GM18909 (cell line): ENCODE measurements at regions not wholly inside any gene's neighbourhood (a gene's known extent, or its start where the extent isn't known, plus 50 kb on each side); places are given as distances from the start of the nearest gene placed in this dataset.
"Not testable (repeated sequence)": the region's sequence is repeated elsewhere in the genome, so short reads cannot be mapped to it uniquely, and the experiment has no call there.

Source experiments
- ATAC-seq: cut with Tn5 transposase; IDR thresholded peaks from one replicate; pipeline ENCODE4 v1.9.1; 2021; ENCODE audit warnings: mild to moderate bottlenecking; ENCODE audit not compliant: unreplicated experiment, poor library complexity

DNA sequence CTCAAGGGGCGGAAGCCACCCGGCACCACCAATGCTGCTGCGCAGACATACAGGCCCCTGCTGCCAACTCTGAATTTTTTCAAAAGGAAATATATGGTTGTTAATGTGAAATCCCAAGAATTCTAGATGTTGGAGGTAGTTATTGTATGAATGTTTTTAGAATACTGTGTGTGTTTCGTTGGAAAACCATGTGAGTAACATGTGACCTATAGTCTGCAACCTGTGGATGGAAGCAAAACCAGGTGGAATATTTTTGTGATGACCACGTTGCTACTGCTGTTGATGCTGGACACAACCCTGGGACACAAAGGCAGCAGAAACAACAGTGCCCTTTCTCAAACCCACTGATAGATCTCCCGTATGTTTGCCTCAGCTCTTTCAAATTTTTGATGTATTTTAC lies 376.3 kb upstream of the SALL1 start:
- ATAC-seq = no peak

DNA sequence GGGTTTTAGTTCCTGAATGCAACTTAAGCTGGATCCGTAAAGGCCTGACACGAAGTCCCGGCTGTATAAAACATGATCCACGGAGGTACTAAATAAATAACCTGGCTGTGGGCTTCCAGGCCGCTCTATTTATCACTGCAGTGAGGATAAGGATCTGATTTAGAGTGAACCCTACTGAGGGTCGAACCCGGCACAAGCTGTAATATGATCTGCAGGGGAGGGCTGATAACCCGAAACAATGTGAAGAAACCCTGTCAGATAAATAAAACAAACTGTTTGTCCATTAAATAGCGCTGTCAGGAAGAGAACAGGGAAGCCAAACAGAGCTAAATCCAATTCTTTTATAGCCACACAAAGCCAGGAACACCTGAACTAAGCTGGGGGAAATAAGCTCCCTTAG lies 375.6 kb upstream of the SALL1 start:
- no peak for ATAC-seq

DNA sequence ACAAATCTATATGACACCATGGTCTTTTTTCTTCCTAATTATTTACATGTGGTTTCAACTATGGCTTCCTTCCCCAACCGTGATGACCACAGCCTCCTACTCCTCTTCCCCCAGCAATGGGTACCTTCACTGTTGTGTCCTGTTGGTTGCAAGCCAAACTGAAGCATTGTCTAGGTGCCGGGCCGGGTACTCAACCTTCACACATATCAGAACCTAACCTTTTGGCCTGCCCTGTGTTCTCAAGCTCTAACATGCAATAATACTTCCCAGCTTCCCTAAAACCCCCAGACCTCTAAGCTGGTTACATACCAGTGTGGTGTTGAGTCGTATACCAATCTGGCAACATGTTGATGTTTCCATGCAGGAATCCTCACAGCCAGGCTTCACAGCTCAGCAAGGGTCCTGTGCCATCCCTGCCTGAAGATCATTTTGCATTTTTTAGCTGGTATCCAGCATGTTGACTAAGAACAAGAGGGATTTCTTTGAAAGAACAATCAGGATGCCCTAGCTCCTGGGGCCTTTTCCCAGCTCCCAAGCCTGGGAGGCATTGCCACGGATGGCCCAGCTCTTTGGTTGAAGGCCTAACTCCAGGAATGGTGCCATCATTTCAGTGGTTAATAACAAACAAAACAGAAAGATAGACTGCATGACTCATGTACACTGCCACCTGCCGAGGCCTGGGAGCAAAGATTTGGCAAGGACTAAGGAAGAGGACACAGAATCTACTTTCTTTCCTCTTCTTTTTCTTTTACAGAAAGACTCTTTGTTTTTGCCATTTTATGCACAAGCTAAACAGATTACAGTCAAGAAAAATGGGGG lies 373.7 kb upstream of the SALL1 start:
- ATAC-seq = no peak

DNA sequence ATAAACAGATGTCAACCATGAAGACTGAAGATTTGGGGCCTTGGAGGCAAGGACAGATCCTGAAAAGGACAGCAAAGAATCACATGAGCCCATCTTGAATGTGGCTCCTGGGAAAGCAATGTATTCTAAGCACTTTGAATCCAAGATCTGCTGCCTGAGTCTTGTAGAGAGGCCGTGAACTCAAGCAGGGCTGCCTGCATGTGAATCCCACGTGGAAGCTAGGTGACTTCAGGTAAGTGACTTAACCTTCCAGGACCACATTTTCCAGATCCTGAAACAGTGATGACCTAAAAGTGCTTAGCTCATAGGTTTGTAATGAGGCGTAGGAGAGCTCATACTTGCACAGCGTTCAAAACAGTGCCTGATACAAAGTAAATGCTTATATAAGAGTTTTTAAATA lies 373.0 kb upstream of the SALL1 start:
- no peak for ATAC-seq

DNA sequence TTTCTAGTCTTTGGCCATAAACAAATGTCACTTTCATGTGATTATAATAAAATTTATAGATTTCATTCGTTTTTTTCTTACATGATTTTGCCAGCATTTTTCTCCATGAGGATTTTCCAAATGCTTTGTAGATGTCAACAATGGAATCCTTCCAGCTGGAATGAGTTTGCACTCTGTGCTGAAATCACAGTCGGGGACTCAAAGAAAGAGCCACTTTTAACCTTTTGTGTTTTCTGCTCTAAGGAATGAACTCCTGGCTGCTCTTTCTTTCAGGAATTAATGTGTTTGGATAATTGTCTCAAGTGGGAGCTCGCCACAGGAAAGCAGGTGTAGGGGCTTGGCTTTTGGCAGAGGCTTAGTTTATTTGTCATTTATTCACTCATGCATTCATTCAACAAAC lies 372.3 kb upstream of the SALL1 start:
- no peak for ATAC-seq

DNA sequence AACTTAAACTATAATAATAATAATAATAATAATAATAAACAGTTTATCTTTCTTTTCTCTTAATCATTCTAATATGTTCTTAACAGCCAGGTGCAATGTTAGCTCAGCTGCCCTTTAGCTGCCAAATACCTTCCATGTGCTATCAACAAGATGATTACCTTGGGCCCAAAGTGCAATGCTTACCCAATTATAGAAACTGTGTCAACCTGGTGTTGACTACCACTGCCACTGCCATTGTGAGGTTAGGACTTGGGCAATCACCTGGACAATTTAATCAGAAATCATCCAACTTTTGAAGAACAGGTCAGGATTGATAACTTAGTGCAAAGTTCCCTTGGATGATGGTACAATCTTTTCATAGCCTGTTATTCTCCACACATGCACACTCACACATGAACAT lies 371.8 kb upstream of the SALL1 start:
- ATAC-seq = no peak

DNA sequence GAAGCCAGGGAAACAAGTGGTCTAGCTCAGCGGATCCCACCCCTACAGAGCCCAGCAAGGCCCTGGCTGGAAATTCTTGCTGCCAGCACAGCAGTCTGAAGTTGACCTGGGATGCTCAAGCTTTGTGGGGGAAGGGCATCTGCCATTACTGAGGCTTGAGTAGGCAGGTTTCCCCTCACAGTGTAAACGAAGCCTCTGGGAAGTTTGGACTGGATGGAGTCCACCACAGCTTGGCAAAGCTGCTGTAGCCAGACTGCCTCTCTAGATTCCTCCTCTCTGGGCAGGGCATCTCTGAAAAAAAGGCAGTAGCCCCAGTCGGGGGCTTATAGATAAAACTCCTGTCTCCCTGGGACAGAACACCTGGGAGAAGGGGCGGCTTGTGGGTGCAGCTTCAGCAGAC lies 365.9 kb upstream of the SALL1 start:
- not testable (repeated sequence) for ATAC-seq

DNA sequence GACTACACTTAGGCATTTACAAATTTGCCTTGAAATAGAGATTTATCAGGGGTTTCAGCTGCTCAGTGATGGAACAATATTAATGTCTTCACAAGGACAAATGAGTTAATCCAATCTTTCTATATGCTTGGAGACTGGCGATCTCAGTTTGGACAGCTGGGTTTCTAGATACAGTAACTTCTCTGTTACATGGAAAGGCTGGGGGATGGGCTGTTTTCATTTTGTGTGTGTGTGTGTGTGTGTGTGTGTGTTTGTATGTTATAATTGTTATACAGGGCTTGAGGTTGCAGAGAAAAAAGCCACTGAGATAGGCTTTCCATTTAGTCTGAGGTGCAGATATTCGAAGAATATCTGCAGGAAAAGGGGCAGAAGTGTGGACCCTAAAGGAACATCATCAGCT lies 359.3 kb upstream of the SALL1 start:
- ATAC-seq = no peak

DNA sequence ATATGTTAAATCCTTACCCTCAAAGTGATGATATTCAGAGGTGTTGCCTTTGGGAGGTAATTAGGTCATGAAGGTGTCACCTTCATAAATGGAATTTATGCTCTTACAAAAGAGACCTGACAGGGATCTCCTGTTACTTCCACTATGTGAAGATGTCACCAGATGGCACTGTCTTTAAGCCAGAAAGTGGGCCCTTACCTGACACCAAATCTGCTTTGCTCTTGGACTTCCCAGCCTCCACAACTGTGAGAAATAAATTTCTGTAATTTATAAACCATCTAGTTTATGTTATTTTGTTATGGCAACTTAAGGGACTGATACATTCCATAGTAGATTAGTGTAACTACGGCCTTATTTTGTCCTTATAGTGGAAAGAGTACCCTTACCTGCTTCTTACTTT lies 358.3 kb upstream of the SALL1 start:
- no peak for ATAC-seq

DNA sequence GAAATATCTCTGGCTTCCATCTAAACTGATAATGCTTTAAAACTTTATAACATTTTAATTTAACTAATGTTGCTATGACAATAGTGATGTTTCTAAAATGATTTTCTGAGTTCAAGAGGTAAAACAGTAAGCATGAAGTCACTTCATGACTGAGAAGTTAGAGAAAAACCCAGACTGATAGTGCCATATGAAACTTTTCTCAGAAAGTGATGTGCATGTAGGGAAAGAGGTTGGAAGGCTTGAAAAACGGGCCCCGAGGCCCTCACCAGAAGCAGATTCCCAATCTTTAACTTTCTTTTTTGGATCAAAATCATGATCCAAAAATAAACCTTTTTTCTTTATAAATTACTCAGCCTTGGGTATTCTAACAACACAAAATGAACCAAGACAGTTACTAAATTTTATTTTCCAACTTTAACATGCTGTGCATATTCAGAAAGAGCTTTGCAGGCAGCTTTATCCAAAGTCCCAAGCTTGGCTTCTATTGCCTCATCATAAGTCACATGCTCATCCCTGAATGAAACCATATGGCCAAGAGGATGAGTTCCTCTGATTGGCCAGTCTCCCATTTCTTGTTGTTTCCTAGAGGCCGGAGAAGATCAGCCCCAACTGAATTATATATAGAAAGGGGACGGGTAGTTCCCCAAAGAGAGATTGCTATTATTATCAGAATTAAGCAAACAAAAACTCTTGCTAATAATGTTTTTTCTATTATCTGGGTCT lies 357.6 kb upstream of the SALL1 start:
- ATAC-seq = no peak

DNA sequence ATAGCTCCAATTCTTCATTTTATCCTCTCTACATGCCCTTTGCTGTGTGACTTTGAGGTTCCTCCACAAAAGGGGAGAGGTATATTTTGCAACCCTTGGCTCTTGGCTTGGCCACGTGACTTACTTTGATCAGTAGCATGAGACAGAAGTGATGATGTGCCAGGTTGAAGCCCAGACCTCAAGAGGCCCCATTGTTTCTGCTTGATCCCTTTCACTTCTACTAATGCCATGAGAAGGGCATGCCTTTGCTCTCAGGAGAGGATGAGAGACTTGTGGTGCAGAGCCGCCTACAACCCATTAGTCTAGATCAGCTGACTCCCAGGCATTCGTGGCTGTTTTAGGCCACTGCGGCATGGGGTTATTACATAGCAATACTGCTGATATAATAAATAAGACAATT lies 356.2 kb upstream of the SALL1 start:
- no peak for ATAC-seq

DNA sequence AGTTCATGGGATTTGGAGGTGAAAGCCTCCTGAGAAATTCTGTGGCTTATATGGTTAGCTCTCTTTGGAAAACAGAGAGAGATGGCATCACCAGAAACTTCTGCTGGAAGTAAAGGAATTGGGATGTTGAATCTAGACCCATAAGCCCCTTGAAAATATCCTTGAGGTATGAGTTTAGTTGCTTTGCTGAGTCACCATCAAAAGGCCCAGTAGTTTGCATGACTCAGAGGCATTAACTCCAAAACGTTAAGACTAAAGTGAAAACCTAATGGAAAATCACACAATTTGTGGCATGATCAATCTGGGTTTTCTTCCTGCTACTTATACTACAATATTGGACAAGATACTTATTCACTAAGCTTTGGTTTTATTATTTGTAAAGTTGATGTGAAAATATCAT lies 349.2 kb upstream of the SALL1 start:
- no peak for ATAC-seq

DNA sequence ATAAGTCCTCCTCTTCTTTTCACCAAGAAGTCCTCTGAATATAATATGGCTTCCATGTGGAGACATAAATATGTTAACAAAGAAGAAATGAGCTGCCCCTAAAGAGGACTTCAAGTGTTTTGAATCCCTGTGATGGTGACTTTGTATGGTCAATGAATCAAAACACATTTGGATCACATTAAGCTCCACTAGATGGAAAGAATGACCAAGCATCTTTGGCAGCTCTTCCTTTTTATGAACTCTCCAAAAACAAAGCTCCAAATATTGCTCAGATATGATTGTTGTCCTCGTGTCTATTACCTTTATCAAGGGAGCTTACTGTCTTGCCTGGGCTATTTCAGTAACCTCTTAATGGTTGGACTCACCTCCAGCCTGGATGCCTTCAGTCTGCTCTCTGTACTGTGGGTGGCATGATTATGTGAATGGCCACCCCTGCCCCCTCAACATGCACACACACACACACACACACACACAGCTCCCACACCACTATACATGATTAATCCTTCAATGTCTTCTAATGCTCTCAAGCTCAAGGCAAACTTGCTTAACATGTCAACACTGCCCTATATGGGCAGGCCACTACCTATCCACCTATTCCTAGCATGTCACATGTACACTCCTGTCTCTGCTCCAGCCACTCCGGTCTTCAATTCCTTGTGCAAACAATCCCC lies 346.6 kb upstream of the SALL1 start:
- no peak for ATAC-seq

DNA sequence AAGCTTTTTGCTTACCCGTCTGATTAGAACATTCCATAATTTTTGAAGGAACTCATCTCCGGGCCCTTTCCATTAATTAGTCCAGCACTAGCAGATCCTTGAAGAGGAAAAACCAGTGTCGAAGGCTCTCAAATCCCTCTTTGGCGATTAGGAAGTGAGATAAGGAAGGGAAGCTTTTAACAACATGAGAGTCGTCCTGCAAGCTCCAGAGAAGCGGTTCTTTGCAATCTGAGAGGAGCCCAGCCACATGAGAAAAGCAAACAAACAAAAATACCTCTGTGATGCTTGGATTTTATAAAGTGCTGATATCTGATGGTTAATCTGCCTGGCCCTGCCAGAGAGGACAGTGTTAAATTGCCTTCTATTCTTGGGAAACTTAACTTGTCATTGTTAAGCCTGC lies 339.8 kb upstream of the SALL1 start:
- ATAC-seq = no peak

DNA sequence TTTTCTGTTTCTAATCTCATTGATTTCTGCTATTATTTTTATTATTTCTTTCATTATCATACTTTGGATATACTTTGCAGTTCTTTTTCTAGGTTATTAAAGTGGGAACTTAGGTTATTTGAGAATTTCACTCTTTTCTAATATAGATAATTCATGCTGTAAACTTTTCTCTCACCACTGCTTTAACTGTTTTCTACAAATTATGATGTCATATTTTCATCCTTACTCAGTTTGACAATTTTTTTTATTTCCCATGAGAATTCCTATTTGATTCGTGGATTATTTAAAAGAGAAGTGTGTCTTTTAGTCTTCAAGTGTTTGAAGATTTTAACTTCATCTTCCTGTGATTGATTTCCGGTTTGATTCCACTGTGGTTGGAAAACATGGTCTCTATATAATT lies 336.8 kb upstream of the SALL1 start:
- no peak for ATAC-seq

DNA sequence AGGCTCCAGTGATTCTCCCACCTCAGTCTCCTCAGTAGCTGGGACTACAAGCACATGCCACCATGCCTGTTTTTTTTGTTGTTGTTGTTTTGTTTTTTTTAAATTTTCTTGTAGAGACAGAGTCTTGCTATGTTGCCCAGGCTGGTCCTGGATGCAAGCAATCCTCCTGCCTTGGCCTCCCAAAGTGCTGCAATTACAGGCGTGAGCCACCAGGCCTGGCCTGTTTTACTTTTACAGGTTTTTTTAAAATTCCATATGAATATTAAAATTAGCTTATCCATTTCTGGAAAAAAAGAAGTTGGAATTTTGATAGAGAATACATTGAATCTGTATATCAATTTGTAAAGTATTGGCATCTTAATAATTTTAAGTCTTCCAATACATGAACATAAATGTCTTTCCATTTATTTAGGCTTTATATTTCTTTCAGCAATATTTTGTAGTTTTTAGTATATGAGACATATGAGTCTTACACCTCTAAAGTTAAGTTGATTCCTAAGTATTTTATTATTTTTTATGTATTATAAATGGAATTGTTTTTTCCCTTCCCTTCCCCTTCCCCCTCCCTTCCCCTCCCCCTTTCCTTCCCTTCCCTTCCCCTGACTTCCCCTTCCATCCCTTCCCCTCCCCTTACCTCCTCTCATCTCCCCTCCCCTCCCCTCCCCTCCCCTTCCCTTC lies 323.5 kb upstream of the SALL1 start:
- no peak for ATAC-seq

DNA sequence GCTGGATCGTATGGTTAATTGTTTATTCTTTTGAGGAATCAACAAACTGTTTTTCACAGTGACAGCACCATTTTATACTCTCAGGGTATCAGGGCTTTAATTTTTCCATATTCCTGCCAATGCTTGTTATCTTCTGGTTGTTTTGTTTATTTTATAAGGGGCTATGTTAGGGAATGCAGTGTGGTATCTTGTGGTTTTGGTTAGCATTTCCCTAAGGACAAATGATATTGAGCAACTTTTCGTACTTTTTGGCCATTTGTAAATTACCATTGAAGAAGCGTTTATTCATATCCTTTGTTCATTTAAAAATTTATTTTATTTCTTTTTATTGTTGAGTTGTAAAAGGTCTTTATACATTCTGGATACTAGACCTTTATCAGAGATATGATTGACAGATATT lies 322.0 kb upstream of the SALL1 start:
- no peak for ATAC-seq

DNA sequence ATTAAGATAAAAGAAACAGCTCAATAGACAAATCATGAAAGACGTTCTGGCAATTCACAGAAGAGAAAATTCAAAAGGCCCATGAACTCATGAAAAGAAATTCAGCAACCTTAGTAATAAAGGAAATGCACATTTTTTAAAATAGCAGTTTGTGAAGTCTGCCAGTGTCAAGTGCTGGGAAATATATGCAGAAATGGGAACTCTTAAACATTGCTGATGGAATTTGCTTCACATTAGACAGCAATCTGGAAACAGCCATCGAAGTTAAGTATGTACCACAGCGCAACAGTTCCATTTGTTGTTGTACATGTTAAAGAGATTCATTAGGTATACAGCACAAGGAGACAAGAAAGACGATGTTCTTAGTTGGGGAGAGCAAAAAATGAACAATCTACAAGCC lies 319.4 kb upstream of the SALL1 start:
- ATAC-seq = no peak

DNA sequence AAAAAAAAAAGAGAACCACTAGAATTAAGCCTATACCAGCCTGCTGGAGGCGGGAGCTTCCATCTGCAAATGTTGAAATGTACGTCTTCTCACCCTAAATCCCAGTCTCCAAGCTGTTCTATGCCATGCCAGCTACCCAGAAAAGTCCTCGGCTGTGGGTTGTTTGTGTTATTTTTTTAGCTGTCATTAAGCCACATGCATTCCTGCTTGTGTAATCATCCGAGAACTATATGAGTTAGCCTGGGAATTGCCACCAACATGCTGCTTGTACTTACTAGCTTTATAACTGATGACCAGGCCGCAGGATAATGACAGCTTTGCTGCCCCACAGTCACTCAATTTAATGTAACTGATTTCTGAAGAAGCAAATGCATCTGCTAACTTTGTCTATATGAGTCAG lies 313.9 kb upstream of the SALL1 start:
- no peak for ATAC-seq

DNA sequence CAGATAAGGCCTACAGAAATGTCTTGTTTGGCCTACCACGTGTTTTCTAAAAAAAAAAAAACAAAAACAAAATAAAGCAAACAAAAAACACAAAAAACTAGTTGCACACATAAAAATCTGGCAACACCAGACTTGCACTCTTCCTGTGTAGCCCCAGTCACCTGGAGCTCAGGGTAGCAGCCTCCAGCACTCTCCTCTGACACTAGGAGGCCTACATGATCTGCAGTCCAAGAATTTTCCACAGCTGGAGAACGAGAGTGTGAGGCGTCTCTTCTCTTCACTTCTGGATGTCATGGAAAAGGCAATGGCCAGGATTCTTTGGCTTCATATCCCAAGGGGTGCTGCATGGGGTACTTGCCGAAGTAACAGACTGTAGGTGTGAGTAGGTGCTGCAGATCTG lies 310.2 kb upstream of the SALL1 start:
- ATAC-seq = no peak
